ENCODE measurements at regions not wholly inside any gene's neighbourhood (a gene's known extent, or its start where the extent isn't known, plus 50 kb on each side); places are given as distances from the start of the nearest gene placed in this dataset.

- no peak for TF ChIP-seq POLR2A (IDR thresholded peaks at IDR 0.05; ENCODE audit: low read depth, low read length)
- TF ChIP-seq CTCF (IDR thresholded peaks at IDR 0.05 in 2 of 3, conservative IDR thresholded peaks at IDR 0.05 in 1 of 3; ENCODE audit: control insufficient read depth in 2 of 3, extremely low read depth in 1 of 3, insufficient read depth in 1 of 3, low read depth in 3 of 3, low read length in 3 of 3): no peak
- no peak for TF ChIP-seq SRF (IDR thresholded peaks at IDR 0.05; ENCODE audit: low read depth in 2 of 2, low read length in 2 of 2)
- no peak for TF ChIP-seq POLR2AphosphoS5 (IDR thresholded peaks at IDR 0.05; ENCODE audit: low read length)
- TF ChIP-seq MAX (IDR thresholded peaks at IDR 0.05; ENCODE audit: low read depth, low read length): no peak
- TF ChIP-seq EZH2 (IDR thresholded peaks at IDR 0.05; ENCODE audit: borderline replicate concordance, control insufficient read depth, low read depth, low read length): no peak
- no peak for TF ChIP-seq SUZ12 (IDR thresholded peaks at IDR 0.05; ENCODE audit: unreplicated experiment)
Observed at GRCh38 chr18:73258375-73259087, 390.7 kb upstream of the NETO1 start.
